K562 (cell line): ENCODE measurements at regions not wholly inside any gene's neighbourhood (a gene's known extent, or its start where the extent isn't known, plus 50 kb on each side); places are given as distances from the start of the nearest gene placed in this dataset.

Source experiments
- ATAC-seq: fragments of 200-7000 bp; cut with Tn5 transposase; 3 replicates; pipeline ENCODE4 v1.9.1; 2020; ENCODE audit warnings: moderate library complexity
- BruUV-seq: library from RNA; stranded (reverse); fragments of 400-500 nt; replicated peaks from 2 replicates; lab custom pipeline; 2021; lab: Mats Ljungman, UMichigan
- CTCF ChIA-PET: fragments of 300-600 bp; formaldehyde crosslinking; extraction: SDS; loops from one replicate; lab custom pipeline; 2021; ENCODE audit warnings: low intra/inter-chr PET ratio; lab: Yijun Ruan, JAX
- POLR2A ChIA-PET: fragments of 300-600, 350-650 bp; sonication (Branson Sonifier 250); formaldehyde crosslinking; extraction: SDS; loops from one replicate; lab custom pipeline; 2021; ENCODE audit warnings: antibody characterized with exemption, inconsistent platforms; lab: Yijun Ruan, JAX
- DNase-seq, 4 experiments: peaks; one replicate each; pipeline versions ENCODE4 v3.0.0 to v3.0.0-alpha.2; 2011 to 2018; ENCODE audit warnings: low spot score in 3 of 4, mixed read lengths in 3 of 4; ENCODE audit errors: extremely low read depth in 1 of 4
- FAIRE-seq: peaks from 2 replicates; lab custom pipeline; 2011; peaks lifted over from hg19 to GRCh38; lab: Jason Lieb, UNC
- H2AFZ ChIP-seq: 2 replicates; pipeline ENCODE4 v1.6.0; 2011; ENCODE audit warnings: low read depth, low read length, control low read depth, inconsistent platforms
- H3K27ac ChIP-seq: fragments of 200-600 bp; 3 replicates; pipeline ENCODE4 v1.8.0; 2011; ENCODE audit warnings: low read depth, mild to moderate bottlenecking, control low read depth, inconsistent platforms, low read length, moderate library complexity, mixed read lengths; ENCODE audit errors: extremely low read depth
- H3K27me3 ChIP-seq, 2 experiments: fragments of 300-600 bp in 1 of 2; 2 replicates in 1 of 2; 3 replicates in 1 of 2; pipeline versions ENCODE4 v1.6.0 to v1.8.0; 2011; ENCODE audit warnings: inconsistent platforms in 2 of 2, low read length in 2 of 2, mild to moderate bottlenecking in 1 of 2, mixed read lengths in 1 of 2, moderate library complexity in 1 of 2; ENCODE audit not compliant: control insufficient read depth in 2 of 2, insufficient read depth in 2 of 2
- H3K36me3 ChIP-seq: fragments of 300-600 bp; 3 replicates; pipeline ENCODE4 v1.8.0; 2011; ENCODE audit warnings: mild to moderate bottlenecking, low read length, inconsistent platforms; ENCODE audit not compliant: control insufficient read depth, insufficient read depth
- H3K4me1 ChIP-seq, 2 experiments: fragments of 200-600 bp in 1 of 2; replicated peaks in 1 of 2; 2 replicates in 1 of 2; 3 replicates in 1 of 2; pipeline versions ENCODE4 v1.5.1 to v1.8.0; 2011; ENCODE audit warnings: inconsistent platforms in 2 of 2, low read length in 2 of 2, mild to moderate bottlenecking in 1 of 2, mixed read lengths in 1 of 2, moderate library complexity in 1 of 2; ENCODE audit not compliant: control insufficient read depth in 2 of 2, insufficient read depth in 2 of 2
- H3K4me2 ChIP-seq: 2 replicates; pipeline ENCODE4 v1.6.1; 2011; ENCODE audit warnings: low read length, control low read depth, inconsistent platforms, mixed read lengths; ENCODE audit not compliant: insufficient read depth
- H3K4me3 ChIP-seq: fragments of 200-600 bp; sonication (generic), shearing (Covaris generic); 2 replicates; pipeline ENCODE4 v1.5.1; 2016; ENCODE audit warnings: control low read depth, inconsistent platforms
- H3K79me2 ChIP-seq: fragments of 200-600 bp; 3 replicates; pipeline ENCODE4 v1.8.0; 2011; ENCODE audit warnings: low read length, inconsistent platforms; ENCODE audit not compliant: control insufficient read depth, insufficient read depth
- H3K9ac ChIP-seq, 2 experiments: 2 replicates each; pipeline versions ENCODE4 v1.6.0 to v1.6.1; 2011; ENCODE audit warnings: low read depth in 2 of 2, low read length in 2 of 2, control low read depth in 1 of 2, inconsistent platforms in 1 of 2, mild to moderate bottlenecking in 1 of 2, mixed read lengths in 1 of 2; ENCODE audit not compliant: insufficient read depth in 1 of 2
- H3K9me1 ChIP-seq: one replicate; pipeline ENCODE4 v1.6.0; 2011; ENCODE audit warnings: inconsistent platforms, mild to moderate bottlenecking, low read length, moderate library complexity; ENCODE audit not compliant: control insufficient read depth, insufficient read depth
- H3K9me3 ChIP-seq: replicated peaks from 2 replicates; pipeline ENCODE4 v1.5.1; 2011; ENCODE audit warnings: low read depth, low read length, inconsistent platforms; ENCODE audit not compliant: control insufficient read depth, insufficient read depth
- H4K20me1 ChIP-seq: replicated peaks from 2 replicates; pipeline ENCODE4 v1.6.1; 2011; ENCODE audit warnings: low read length, inconsistent platforms, mixed read lengths; ENCODE audit not compliant: control insufficient read depth, insufficient read depth
- ADNP ChIP-seq: fragments of 200-800 bp; sonication (Bioruptor generic); IDR thresholded peaks from 2 replicates; pipeline ENCODE4 v1.6.1; 2016; ENCODE audit warnings: missing genetic modification characterization, missing compliant biosample characterization
- BHLHE40 ChIP-seq: IDR thresholded peaks from 2 replicates; pipeline ENCODE4 v1.6.1; 2011; ENCODE audit warnings: low read length, improper control_type of control experiment
- LEF1 ChIP-seq: fragments of 450-650 bp; IDR thresholded peaks from 2 replicates; pipeline ENCODE4 v1.6.1; 2016; ENCODE audit warnings: mild to moderate bottlenecking
- MAFG ChIP-seq: fragments of 450-650 bp; conservative IDR thresholded peaks from 2 replicates; pipeline ENCODE4 v1.6.1; 2016; ENCODE audit warnings: missing genetic modification characterization, missing compliant biosample characterization
- NFRKB ChIP-seq: fragments of 450-650 bp; IDR thresholded peaks from 2 replicates; pipeline ENCODE4 v1.6.1; 2016; ENCODE audit warnings: low read depth
- NRF1 ChIP-seq, 2 experiments: fragments of 450-650 bp; IDR thresholded peaks in 1 of 2; conservative IDR thresholded peaks in 1 of 2; 2 replicates each; pipeline ENCODE4 v1.6.1; 2014; ENCODE audit warnings: mild to moderate bottlenecking in 2 of 2
- RAD51 ChIP-seq: fragments of 450-650 bp; IDR thresholded peaks from 2 replicates; pipeline ENCODE4 v1.7.1; 2016; ENCODE audit warnings: low read depth, mild to moderate bottlenecking, borderline replicate concordance
- ZNF239 ChIP-seq: fragments of 250-450 bp; sonication (Bioruptor Pico); IDR thresholded peaks from 2 replicates; pipeline ENCODE4 v1.4.0; 2020; ENCODE audit warnings: mild to moderate bottlenecking
- ZNF316 ChIP-seq: fragments of 450-650 bp; IDR thresholded peaks from 2 replicates; pipeline ENCODE4 v1.6.1; 2016
- WGBS: fragments of 100-300 bp; shearing (Covaris generic); methylation state at CpG from one replicate; pipeline ENCODE4 v1.1.6; 2016; ENCODE audit warnings: low coverage, mixed read lengths; ENCODE audit not compliant: insufficient coverage; ENCODE audit errors: missing lambda C conversion rate; 5-methylcytosine and 5-hydroxymethylcytosine counted together
- in situ Hi-C: fragments of 300-500 bp; cut with MboI; formaldehyde crosslinking; loops from 4 replicates; pipeline ENCODE4 v1.15.0; 2018; ENCODE audit warnings: inconsistent platforms, mixed read lengths
- intact Hi-C: fragments of 100-400 bp; cut with micrococcal nuclease; formaldehyde crosslinking; loops from 2 replicates; pipeline ENCODE4 v1.14.2; 2022
- TF ChIP-seq, protein P1 (sequence below): fragments of 200-400 bp; formaldehyde crosslinking; IDR thresholded peaks from 2 replicates; pipeline ENCODE4 v1.6.1; 2017; ENCODE audit warnings: mild to moderate bottlenecking, low read depth, low read length, moderate library complexity
- TF ChIP-seq, protein P2 (sequence below): fragments of 250-450 bp; sonication (Bioruptor Pico); IDR thresholded peaks from 2 replicates; pipeline ENCODE4 v1.8.0; 2021; ENCODE audit warnings: moderate library complexity, mild to moderate bottlenecking, inconsistent platforms
- TF ChIP-seq, protein P3 (sequence below): sonication (generic); formaldehyde crosslinking; IDR thresholded peaks from 2 replicates; pipeline ENCODE4 v1.8.0; 2022; ENCODE audit warnings: mild to moderate bottlenecking, missing genetic modification reagents

DNA sequence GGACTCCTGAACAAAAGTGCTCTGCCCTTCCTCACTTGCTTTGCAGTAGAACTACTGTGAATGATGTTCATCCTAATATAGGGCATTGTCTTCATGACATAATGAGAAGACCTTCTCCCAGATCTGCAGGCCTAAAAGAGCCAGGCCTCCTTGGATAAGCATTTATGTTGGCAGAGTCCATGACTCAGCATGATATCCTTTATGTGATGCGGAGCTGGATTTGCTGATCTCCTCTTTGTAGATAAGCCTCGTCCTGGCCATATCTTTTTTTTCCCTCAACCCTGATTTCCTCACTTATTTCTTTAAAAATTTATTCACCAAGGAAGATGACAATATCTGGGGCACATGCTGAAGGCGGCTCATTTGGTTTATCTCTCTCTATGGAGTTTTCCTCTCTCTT lies 62.4 kb upstream of the TAS2R1 start:
- Histone ChIP-seq H3K4me2 (no peak overlapping the region), H2AFZ (no peak overlapping the region), H3K27ac (no peak overlapping the region), H3K36me3 (no peaks in the 10 kb centered on the region), H3K9me1 (no peaks in the 10 kb centered on the region), H3K9me3 (no peaks in the 10 kb centered on the region), H4K20me1 (no peaks in the 10 kb centered on the region), H3K4me1 (no peaks in the 10 kb centered on the region), H3K27me3 (no peaks in the 10 kb centered on the region), H3K9ac (no peak overlapping the region), H3K79me2 (no peaks in the 10 kb centered on the region), H3K4me3 (no peak overlapping the region)
- intact Hi-C loops: no loop called here
- TF ChIP-seq NRF1 (conservative IDR thresholded peaks at IDR 0.05 in 1 of 2, IDR thresholded peaks at IDR 0.05 in 1 of 2): no peak
- TF ChIP-seq MAFG (tag): 0 out of 2 replicates have a peak, but pooled peaks have one; percentile 14
- TF ChIP-seq RAD51: no peak
- no peak for TF ChIP-seq LEF1
- in situ Hi-C loops: no loop called here
- DNase-seq (no peak), ATAC-seq (no peak), FAIRE-seq (no peak)
- ChIA-PET POLR2A (no interaction called here), CTCF (no interaction called here)
- WGBS: 2% methylated on average over 3 of the region's 3 CpGs
- BruUV-seq: no TSS peak

DNA sequence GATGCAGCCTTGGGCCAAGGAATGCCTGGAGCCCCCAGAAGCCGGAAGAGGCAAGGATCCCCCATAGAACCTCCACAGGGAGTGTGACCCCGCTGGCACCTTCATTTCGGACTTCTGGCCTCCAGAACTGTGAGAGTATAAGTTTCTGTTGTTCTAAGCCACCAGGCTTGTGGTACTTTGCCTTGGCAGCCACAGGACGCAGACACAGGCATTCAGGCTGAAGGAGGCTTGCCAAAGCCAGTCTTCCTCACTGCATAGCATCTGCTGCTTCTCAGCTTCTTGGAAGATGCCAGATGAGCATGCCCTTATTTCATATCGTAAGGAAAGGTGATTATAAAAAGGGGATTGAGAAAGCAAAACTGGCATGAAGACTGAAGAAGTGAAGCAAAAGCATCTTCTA lies 61.1 kb upstream of the TAS2R1 start:
- intact Hi-C loops: no loop called here
- no peaks in the 10 kb centered on the region for H3K36me3 ChIP-seq
- no peak overlapping the region for H3K4me2 ChIP-seq
- BruUV-seq: no TSS peak
- no peaks in the 10 kb centered on the region for H3K9me1 ChIP-seq
- no peaks in the 10 kb centered on the region for H4K20me1 ChIP-seq
- no peak overlapping the region for H3K27ac ChIP-seq
- no peak for FAIRE-seq
- no peaks in the 10 kb centered on the region for H3K9me3 ChIP-seq
- in situ Hi-C loops: no loop called here
- H3K4me3 ChIP-seq: no peak overlapping the region
- no peak overlapping the region for H2AFZ ChIP-seq
- no peak for ATAC-seq
- no peaks in the 10 kb centered on the region for H3K27me3 ChIP-seq
- ChIA-PET POLR2A (no interaction called here), CTCF (no interaction called here)
- no peak for DNase-seq
- H3K4me1 ChIP-seq: no peaks in the 10 kb centered on the region
- H3K9ac ChIP-seq: no peak overlapping the region
- no peaks in the 10 kb centered on the region for H3K79me2 ChIP-seq
- WGBS: 3% methylated on average over 5 of the region's 5 CpGs
- no peak for TF ChIP-seq ADNP
- no peak for TF ChIP-seq ZNF316
- TF ChIP-seq, protein P1, sequence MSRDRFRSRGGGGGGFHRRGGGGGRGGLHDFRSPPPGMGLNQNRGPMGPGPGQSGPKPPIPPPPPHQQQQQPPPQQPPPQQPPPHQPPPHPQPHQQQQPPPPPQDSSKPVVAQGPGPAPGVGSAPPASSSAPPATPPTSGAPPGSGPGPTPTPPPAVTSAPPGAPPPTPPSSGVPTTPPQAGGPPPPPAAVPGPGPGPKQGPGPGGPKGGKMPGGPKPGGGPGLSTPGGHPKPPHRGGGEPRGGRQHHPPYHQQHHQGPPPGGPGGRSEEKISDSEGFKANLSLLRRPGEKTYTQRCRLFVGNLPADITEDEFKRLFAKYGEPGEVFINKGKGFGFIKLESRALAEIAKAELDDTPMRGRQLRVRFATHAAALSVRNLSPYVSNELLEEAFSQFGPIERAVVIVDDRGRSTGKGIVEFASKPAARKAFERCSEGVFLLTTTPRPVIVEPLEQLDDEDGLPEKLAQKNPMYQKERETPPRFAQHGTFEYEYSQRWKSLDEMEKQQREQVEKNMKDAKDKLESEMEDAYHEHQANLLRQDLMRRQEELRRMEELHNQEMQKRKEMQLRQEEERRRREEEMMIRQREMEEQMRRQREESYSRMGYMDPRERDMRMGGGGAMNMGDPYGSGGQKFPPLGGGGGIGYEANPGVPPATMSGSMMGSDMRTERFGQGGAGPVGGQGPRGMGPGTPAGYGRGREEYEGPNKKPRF: no peak
- TF ChIP-seq NFRKB: no peak
- TF ChIP-seq, protein P2, sequence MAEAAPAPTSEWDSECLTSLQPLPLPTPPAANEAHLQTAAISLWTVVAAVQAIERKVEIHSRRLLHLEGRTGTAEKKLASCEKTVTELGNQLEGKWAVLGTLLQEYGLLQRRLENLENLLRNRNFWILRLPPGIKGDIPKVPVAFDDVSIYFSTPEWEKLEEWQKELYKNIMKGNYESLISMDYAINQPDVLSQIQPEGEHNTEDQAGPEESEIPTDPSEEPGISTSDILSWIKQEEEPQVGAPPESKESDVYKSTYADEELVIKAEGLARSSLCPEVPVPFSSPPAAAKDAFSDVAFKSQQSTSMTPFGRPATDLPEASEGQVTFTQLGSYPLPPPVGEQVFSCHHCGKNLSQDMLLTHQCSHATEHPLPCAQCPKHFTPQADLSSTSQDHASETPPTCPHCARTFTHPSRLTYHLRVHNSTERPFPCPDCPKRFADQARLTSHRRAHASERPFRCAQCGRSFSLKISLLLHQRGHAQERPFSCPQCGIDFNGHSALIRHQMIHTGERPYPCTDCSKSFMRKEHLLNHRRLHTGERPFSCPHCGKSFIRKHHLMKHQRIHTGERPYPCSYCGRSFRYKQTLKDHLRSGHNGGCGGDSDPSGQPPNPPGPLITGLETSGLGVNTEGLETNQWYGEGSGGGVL: no peak
- TF ChIP-seq BHLHE40: no peak
- TF ChIP-seq, protein P3, sequence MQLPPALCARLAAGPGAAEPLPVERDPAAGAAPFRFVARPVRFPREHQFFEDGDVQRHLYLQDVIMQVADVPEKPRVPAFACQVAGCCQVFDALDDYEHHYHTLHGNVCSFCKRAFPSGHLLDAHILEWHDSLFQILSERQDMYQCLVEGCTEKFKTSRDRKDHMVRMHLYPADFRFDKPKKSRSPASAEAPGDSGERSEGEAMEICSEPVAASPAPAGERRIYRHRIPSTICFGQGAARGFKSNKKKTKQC: no peak
- TF ChIP-seq ZNF239 (CRISPR knock-in tag): no peak
